ENCODE measurements at regions not wholly inside any gene's neighbourhood (a gene's known extent, or its start where the extent isn't known, plus 50 kb on each side); places are given as distances from the start of the nearest gene placed in this dataset.

- WGBS, 2 donors, result 86 to 97% methylated on average over 4 of the region's 4 CpGs
- Histone ChIP-seq H3K27me3 (ENCODE audit: control insufficient read depth in 3 of 3, insufficient read depth in 3 of 3, low read length in 2 of 3) (no peaks in the 10 kb centered on the region), H3K36me3 (ENCODE audit: control insufficient read depth in 4 of 4, insufficient read depth in 4 of 4, low read length in 4 of 4) (no peaks in the 10 kb centered on the region), H3K4me3 (no peak overlapping the region), H3K4me1 (ENCODE audit: control insufficient read depth in 5 of 5, insufficient read depth in 5 of 5, low read length in 5 of 5) (no peaks in the 10 kb centered on the region), H3K27ac (ENCODE audit: low read depth in 1 of 2, low read length in 1 of 2) (no peak overlapping the region), H3K9ac (ENCODE audit: insufficient read depth in 1 of 2, low read length in 2 of 2) (no peak overlapping the region), H3K9me3 (ENCODE audit: control insufficient read depth in 4 of 4, insufficient read depth in 3 of 4, low read length in 3 of 4) (peaks cover 0 to 2% (median 0%) of the 10 kb centered on the region in 4 donors)
- DNase-seq (no peak), ATAC-seq (ENCODE audit: insufficient read depth, low FRiP score) (no peak)
- no peak for TF ChIP-seq CTCF (IDR thresholded peaks at IDR 0.05; ENCODE audit: control extremely low read depth, extremely low read depth)
Observed at GRCh38 chr6:102327697-102328225, 934.3 kb downstream of the GRIK2 start.

GRCh38 chr6:102313699-102314098, 920.2 kb downstream of the GRIK2 start:
- H3K4me1 ChIP-seq (ENCODE audit: control insufficient read depth in 5 of 5, insufficient read depth in 5 of 5, low read length in 5 of 5), result no peaks in the 10 kb centered on the region
- no peak for ATAC-seq (ENCODE audit: insufficient read depth, low FRiP score)
- H3K9ac ChIP-seq (ENCODE audit: insufficient read depth in 1 of 2, low read length in 2 of 2), result no peak overlapping the region
- DNase-seq, result no peak
- no peak overlapping the region for H3K4me3 ChIP-seq
- no peaks in the 10 kb centered on the region for H3K36me3 ChIP-seq (ENCODE audit: control insufficient read depth in 4 of 4, insufficient read depth in 4 of 4, low read length in 4 of 4)
- no peak overlapping the region for H3K27ac ChIP-seq (ENCODE audit: low read depth in 1 of 2, low read length in 1 of 2)
- peaks cover 0 to 2% (median 0%) of the 10 kb centered on the region in 4 donors for H3K9me3 ChIP-seq (ENCODE audit: control insufficient read depth in 4 of 4, insufficient read depth in 3 of 4, low read length in 3 of 4)
- H3K27me3 ChIP-seq (ENCODE audit: control insufficient read depth in 3 of 3, insufficient read depth in 3 of 3, low read length in 2 of 3), result no peaks in the 10 kb centered on the region
- TF ChIP-seq CTCF (IDR thresholded peaks at IDR 0.05; ENCODE audit: control extremely low read depth, extremely low read depth), result no peak
- WGBS, 2 donors, result 59 to 76% methylated on average over 1 of the region's 1 CpG

- Histone ChIP-seq H3K27ac (ENCODE audit: low read depth in 1 of 2, low read length in 1 of 2) (no peak overlapping the region), H3K9me3 (ENCODE audit: control insufficient read depth in 4 of 4, insufficient read depth in 3 of 4, low read length in 3 of 4) (peaks cover 0 to 8% (median 1%) of the 10 kb centered on the region in 4 donors), H3K36me3 (ENCODE audit: control insufficient read depth in 4 of 4, insufficient read depth in 4 of 4, low read length in 4 of 4) (no peaks in the 10 kb centered on the region), H3K27me3 (ENCODE audit: control insufficient read depth in 3 of 3, insufficient read depth in 3 of 3, low read length in 2 of 3) (no peaks in the 10 kb centered on the region), H3K4me1 (ENCODE audit: control insufficient read depth in 5 of 5, insufficient read depth in 5 of 5, low read length in 5 of 5) (no peaks in the 10 kb centered on the region), H3K4me3 (no peak overlapping the region), H3K9ac (ENCODE audit: insufficient read depth in 1 of 2, low read length in 2 of 2) (no peak overlapping the region)
- 84 to 86% methylated on average over 1 of the region's 1 CpG for WGBS, 2 donors
- ATAC-seq (ENCODE audit: insufficient read depth, low FRiP score) (no peak), DNase-seq (no peak)
- TF ChIP-seq CTCF (IDR thresholded peaks at IDR 0.05; ENCODE audit: control extremely low read depth, extremely low read depth), result no peak
Observed at GRCh38 chr6:102309700-102310099, 916.2 kb downstream of the GRIK2 start.

- H3K4me3 ChIP-seq, result no peak overlapping the region
- peaks cover 0 to 3% (median 0%) of the 10 kb centered on the region in 4 donors for H3K9me3 ChIP-seq (ENCODE audit: control insufficient read depth in 4 of 4, insufficient read depth in 3 of 4, low read length in 3 of 4)
- H3K9ac ChIP-seq (ENCODE audit: insufficient read depth in 1 of 2, low read length in 2 of 2), result no peak overlapping the region
- H3K27ac ChIP-seq (ENCODE audit: low read depth in 1 of 2, low read length in 1 of 2), result no peak overlapping the region
- H3K27me3 ChIP-seq (ENCODE audit: control insufficient read depth in 3 of 3, insufficient read depth in 3 of 3, low read length in 2 of 3), result no peaks in the 10 kb centered on the region
- H3K36me3 ChIP-seq (ENCODE audit: control insufficient read depth in 4 of 4, insufficient read depth in 4 of 4, low read length in 4 of 4), result no peaks in the 10 kb centered on the region
- DNase-seq (no peak), ATAC-seq (ENCODE audit: insufficient read depth, low FRiP score) (no peak)
- 80% methylated on average over 3 of the region's 3 CpGs for WGBS, 2 donors
- no peak for TF ChIP-seq CTCF (IDR thresholded peaks at IDR 0.05; ENCODE audit: control extremely low read depth, extremely low read depth)
- no peaks in the 10 kb centered on the region for H3K4me1 ChIP-seq (ENCODE audit: control insufficient read depth in 5 of 5, insufficient read depth in 5 of 5, low read length in 5 of 5)
Observed at GRCh38 chr6:102300350-102300749, 906.8 kb downstream of the GRIK2 start.
